Stimulated activated CD8-positive, alpha-beta memory T cell treated with anti-CD3 and anti-CD28 coated beads, Interleukin-4, amount 100 ng/mL, for 24 hours (primary cell): ENCODE measurements at regions not wholly inside any gene's neighbourhood (a gene's known extent, or its start where the extent isn't known, plus 50 kb on each side); places are given as distances from the start of the nearest gene placed in this dataset.

ENCODE experiments used
- DNase-seq: peaks from one replicate; pipeline ENCODE4 v3.0.0-alpha.2; 2020; ENCODE audit warnings: low read depth

DNA sequence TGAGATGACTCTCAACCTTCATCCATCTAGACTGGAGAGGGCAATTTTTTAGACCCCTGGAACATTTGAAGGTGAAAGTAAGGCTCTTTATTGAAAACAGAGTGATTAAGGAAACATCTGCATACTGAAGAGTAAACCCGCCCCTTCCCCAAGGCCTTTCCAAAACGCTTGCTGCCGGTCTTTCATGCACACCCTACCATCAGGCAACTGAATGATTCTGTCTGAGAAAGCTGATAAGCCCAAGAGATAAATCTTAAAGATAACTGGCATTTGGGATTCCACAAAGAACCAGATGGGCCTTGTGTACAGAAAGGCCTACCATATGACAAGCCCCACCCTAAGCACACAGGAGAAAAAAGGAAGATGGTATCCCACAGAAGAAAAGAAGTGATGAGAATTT is 54.4 kb upstream of the PIK3R1 start:
- DNase-seq: no peak

DNA sequence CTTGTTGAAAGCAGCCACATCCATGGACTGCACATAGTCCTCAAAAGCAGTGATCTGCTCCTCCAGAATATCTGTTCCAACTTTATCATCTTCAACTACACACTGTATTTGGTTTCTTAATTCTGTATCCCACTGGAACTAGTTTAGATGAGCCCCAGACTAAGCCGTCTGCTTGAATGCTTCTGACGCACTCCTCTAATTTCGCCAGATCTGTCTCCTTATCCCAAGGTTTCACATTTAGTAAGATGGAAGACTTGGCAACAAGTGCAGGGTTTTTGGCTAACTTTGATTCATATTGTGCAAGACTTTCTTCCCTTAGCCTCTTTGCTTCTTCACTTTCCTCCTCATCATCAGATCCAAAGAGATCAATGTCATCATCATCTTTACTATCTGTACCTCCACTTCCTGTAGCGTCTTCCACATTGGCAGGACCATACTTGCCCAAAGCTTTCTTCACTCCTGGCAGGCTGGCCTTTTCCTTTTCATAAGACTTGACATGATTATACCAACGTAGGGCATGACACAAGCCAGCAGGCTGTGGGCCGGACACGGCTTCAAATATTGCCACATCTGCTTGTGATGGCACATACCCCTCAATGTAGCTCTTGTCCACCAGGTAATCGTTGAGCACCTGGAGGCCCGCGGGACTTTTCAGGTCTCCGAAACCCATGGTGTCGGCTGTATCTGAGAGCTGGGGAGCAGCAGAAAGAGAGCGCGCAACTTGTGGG is 56.2 kb upstream of the PIK3R1 start:
- DNase-seq: no peak

DNA sequence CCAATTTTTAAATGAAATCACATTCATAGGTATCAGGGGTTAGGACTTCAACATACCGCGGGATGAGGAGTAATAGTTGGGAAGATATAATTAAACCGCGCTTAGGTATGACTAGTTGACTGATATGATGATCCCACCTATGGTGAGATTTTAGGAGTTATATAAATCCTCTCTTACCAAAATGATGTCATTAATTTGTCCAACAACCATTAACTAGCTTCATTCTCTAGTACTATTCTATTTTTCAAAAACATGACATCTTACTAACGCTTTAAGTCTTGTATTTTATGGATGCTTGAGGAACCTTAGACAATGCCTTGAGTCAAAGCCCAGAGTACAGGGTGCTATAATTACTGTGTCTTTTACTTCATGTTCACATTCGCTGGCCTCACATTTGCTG is 59.6 kb upstream of the PIK3R1 start:
- no peak for DNase-seq

DNA sequence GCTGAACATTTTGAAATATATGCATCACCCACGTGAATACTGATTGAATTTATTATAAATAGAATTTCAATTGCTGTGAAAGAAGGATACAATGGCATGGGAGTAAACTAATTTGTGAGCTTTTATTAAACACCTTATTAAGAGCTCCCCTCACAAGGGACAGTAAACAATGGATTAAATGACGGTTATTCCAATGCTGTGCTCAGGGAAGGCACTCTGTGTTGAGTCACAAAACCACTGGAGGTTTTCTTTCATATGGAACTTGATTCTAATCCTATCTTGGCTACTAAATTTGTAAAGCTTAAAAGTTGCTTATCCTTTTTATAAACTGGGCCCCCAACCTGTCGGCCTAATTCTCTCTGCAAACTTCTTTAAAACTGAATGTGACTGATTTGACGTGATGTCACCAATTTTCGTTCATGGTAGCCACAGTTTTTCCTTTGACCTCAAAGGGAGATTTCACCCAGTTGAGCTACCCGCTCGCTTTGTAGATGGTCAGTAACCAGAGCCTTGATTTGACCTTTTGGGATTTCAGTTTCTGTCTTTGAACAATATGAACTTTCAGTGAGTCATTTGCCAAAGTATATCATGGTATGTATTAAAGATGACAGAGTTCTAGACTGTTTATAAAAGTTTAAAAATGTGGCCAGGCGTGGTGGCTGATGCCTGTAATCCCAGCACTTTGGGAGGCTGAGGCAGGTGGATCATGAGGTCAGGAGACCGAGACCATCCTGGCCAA is 61.3 kb upstream of the PIK3R1 start:
- no peak for DNase-seq

DNA sequence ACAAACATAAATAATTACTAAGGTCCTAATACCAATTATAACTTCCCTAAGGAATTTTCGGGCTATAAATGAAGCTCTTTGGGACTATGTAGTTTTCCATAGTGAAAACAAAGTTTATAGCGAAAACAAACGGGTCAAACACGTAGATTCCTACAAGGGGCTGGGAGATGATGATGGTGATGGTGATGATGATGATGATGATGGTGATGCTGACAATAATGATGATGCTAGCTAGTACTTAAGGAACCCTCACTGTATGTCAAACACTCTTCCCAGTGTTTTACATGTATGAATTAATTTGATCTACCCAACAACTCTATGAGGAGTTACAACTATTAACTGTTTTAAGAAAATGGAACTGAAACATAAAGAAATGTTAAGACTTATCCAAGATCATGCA is 63.7 kb upstream of the PIK3R1 start:
- DNase-seq: no peak

DNA sequence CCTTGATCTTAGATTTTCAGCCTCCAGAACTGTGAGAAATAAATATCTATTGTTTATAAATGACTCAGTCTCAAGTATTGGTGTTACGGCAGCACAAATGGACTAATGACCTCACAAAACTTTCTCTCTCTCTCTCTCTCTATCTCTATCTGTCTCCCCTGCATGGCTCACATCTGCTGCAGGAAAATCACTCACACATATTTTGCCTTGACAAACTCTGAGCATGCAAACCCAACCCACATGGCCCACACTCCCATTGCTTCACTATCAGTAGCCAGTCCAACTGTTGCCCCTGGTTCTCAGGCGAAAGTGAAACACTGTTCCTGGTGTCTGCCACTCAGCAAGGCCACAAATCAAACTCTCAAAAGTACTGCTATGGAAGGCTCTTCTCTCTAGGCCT is 66.4 kb upstream of the PIK3R1 start:
- no peak for DNase-seq

DNA sequence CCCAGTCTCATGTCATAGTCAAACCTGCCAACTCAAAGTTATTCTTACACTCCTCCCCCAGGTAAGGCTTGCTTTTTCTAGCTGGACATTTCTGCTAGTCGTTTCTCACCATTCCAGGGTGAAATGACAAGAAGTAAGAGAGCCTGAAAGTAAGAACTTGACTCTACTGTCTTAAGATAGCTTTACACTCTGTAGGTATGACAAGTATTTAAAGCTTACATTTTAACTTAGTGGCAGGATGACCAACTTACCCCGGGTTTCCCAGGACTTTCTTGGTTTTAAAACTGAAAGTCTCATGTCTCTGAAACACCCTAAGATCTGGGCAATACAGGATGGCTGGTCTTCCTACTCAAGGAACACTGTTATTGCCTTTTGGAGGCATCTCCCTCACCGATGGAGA is 67.5 kb upstream of the PIK3R1 start:
- DNase-seq: no peak

DNA sequence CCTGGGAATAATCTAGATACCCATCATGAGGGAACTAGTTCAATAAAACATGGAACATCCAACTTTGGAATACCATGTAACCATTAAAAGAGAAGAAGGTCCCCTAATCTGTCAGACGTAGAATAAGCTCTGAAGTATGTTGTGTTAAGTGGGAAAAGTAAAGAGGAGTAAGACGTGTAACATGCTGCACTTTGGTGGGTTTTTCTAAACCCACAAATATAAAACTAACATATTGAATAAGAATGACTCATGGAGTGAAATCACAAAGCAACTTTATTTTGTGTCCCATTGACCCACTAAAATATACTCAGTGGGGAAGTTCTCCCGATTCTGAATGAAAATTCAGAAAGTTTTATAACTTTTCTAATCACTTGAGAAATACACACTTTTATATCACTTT is 67.9 kb upstream of the PIK3R1 start:
- no peak for DNase-seq

DNA sequence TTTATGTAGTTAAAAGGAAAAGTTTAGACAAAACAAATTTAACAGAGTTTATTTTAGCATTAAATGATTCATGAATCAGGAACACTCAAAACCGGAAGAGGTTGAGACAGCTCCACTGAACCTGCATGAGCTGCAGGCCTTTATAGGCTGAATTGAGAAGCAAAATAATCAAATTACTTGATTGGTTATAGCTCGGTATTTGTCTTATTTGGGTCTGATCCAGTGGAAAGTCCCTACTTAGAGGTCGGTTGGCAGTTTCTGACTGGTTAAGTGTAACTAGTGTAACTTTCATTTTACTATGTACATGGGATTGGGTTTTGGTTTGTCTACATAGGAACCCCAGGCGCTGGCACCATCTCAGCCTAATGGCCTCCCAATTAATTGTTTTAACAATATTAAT is 74.1 kb upstream of the PIK3R1 start:
- no peak for DNase-seq

DNA sequence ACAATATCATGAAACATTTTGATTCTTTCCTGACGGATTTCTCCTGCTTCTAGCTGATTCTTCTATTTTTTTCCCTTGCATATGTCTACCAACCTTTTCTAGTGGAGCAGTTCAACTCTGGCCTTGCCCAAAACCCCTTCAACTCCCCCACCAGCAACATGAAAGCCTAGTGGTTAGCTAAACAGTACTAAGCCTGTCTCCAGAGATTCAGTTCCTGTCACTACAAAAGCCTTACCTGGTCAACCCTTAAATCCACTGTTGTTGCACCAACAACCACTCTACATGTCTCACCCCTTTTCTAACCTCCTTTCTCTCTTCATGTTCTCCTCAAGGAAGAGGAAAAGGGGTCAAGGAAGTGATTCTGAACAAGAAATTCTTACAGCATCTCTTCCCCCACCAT is 74.8 kb upstream of the PIK3R1 start:
- DNase-seq: no peak

DNA sequence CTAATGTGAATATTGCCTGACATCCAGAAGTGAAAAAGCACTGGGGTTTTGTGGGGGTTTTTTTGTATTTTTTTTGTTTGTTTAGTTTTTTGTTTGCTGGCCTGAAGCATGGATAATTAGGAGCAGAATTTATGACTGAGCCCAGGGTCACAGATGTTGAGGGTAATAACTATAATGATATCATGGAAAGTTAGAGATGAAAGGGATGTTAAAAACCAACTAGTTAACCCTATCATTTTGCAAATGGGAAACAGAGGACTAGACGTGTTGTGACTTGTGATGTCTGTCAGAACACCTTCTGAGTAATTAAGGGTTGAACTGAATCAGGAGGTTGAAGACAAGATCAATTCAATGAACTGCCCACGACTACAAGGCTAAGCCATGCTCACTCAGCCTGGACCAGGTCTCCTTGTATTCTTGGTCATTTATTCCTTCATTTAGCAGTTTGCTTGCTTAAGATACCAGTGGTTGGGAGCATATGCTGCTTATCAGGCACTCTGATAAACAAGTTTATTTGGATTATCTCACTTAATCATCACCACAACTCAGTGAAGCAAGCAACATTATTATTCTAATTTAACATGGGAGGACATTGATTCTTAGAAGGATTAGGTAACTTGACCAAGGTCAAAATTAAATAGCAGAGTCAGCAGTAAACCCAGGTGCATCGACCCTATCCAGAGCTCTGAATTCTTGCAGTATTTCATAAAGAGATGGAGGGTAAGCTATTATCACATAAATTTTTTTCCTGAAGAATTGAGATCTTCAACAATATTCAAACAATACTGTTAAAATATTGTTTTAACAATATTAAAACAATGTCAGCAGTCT is 75.7 kb upstream of the PIK3R1 start:
- DNase-seq: no peak

DNA sequence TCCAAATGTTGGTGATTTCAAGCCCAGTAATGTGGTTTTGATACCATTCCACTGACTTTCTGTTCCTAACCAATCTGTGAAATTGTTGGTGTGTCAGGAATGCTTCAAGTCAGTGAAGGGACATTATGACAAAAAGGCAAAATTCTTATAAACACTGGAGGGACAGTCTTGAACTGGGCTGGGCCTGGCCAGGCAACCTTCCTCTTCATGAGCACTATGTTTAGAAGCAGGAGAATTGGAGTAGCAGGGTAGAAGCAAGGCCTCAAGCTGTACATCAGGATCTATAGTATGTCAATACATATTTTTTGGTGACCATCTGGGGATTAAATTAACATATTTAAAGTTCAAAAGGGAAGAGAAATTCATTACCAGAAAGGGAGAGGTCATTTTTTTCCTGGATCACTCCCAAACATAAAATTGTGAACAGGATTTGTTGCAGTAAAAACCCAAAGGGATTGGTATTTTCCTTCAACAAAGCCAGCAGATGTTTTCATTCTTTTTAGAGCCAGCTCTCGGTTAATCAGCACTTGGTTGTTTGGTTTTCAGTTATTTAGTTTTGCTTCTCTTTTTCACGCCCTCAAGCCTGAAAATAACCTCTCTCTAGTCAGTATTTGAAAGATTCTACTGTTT is 77.9 kb upstream of the PIK3R1 start:
- no peak for DNase-seq

DNA sequence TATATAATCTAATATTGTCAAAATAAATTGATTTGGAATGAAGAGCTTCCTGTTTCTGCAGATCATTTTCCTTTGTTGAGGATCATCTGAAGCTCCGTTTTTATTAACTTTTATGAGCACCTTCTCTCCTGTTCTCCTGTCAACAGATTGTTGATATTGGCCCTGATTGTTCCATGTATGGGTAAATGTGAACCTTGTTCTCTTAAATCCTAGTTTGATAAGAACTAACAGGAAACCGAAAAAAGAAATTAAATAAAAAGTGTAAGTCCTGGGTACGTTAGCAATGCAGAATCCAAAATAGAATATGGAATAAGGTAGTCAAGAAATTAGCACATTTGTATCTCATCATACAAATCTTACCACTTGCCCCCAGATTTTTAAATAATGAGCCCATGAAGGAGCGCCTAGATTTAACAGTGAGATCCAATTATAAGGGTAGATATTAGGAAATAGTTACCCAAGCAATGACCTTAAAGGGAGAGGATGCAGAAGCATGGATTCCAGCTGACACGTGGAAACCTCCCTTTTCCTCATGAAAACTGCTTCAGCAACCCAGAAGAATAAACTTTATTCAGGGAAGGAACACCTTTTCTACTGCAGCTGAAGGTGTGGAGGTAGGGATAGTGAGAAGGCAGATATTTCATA is 80.8 kb upstream of the PIK3R1 start:
- no peak for DNase-seq

DNA sequence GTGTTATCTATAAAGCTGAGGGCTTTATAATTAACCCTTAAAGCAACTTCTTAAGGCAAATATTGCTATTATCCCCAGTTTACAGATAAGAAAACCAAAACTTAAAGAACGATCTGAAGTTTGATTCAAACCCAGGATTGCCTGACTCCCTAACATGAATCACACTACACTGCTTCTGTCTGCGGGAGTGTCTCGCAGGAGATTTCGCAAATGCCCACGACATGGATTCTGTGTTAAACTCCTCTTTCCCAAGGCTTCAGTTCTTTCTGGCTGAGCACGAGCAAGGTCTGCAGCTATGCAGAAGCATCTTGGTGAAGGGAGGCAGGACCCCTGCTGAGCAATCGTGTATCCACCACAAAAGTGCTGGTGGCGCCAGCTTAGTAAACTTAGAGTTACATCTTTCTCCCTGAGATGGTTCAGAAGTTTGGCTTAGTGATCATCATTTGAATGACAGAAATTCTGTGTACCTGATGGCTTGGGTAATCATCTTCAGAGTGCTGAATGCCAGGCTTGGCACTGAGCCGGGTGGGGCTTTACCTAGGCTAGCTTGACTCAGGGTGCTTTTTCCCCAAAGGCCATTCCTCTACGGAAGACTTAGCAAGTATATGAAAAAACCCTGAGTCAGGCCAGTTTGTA is 81.4 kb upstream of the PIK3R1 start:
- DNase-seq: no peak

DNA sequence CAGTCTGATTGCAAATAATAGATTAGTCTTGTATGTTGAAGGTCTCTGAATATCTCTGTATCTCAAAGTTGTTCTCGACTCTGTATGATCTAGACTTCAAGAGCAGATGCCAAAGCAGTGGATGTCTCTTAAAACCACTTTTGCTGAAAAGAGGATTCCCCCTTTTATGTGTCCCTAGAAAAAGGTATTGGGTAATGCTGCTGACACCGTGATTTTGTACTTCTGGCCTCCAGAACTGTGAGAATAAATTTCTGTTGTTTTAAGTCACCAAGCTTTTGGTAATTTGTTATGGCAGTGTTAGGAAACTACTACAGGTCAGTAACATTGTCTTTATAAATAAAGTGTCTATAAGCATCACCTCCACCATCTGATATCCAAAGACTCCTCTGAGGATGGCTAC is 85.3 kb upstream of the PIK3R1 start:
- no peak for DNase-seq

DNA sequence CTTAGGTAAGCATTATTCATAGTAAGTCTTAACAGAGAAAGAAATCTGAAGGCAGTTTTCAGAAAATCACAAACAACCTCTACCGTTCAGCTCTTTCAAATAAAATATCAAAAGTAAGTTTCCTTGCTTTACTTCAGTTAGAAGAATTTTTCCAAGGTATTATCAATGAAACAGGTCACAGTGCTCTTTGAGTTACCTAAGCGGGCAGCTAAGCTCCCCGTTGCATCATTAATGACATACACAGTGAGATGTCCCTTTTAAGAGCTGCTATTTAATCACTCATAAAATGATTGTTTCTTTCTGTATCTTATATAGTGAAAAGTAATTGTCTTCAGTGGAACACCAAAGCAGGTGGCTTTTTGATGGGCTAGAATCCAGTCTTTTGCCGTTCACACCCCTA is 86.2 kb upstream of the PIK3R1 start:
- DNase-seq: no peak

DNA sequence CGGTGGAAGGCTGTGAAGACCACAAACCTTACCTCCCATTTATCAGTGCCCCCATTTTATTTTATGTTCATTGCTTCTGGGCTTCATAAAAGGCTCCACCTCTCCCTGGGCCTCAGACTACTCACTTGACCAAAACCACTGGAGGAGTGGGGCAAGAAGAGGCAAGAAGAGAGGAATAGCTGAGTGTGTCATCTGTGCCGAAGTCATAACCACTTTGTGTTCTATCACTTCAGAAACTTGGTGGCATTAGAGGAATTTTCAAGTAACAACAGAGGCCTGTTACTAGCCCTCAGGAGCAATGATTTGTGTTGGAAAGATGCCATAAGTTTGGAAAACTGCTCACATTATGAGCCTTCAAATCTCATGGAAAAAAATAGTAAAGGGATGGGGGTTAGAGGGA is 88.7 kb upstream of the PIK3R1 start:
- DNase-seq: no peak

DNA sequence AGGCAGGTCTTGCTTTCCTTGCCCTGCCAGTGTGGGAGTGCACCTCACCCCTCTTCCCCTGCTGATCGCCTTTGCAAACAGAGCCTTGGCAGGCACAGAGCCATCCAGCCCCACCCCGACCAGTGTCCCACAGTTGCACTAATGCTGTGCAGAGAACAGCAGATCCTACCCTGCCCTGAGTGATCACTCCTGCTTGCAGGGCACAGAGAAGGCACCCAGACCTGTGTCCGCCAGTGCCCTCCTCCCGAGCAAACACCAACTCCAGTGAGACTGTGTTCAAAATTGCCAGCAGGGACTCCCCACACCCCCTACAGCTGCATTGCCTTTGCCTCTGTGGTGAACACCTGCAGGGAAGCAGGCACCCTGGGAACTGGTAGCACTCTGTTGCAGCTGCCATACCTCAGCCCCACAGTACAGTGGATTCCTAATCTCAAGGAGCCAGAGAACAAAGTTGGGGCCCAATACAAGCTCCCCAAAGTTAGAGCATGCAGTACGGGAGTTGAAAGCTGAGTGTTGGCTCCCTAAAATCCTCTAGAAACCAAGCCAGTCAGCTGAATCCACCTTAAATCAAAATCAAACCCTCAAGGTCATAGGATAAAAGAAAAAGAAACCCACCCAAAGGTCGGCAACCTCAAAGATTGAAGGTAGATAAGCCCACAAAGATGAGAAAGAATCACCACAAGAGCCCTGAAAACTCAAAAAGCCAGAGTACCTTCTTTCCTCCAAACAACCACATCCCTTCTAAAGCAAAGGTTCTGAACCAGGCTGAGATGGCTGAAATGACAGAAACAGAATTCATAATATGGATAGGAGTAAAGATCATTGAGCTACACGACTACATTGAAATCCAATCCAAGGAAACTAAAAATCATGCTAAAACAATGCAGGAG is 92.9 kb upstream of the PIK3R1 start:
- no peak for DNase-seq

DNA sequence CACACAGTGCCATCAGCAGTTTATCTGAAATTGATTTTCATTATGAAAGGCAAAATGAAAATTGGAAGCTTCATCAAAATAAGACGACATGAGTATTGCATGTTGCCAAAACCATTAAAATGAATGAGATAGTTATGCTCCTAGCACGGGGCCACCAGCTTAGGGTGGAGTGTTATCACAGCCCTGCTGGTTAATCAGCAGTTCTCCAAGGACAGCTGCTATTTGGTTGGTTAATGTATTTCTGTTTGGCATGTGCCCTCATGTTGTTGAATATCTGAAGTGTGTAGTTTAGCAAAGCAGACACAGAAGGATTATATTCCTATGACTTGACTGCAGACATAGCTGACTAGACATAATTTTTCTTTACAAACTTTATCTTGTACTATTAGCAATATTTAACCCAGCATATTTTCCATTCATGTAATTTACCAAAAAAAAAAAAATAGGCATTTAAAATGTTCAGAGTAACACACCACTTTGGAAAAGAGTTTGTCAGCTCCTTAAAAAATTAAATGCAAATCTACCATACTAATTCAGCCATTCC is 98.6 kb upstream of the PIK3R1 start:
- DNase-seq: no peak

DNA sequence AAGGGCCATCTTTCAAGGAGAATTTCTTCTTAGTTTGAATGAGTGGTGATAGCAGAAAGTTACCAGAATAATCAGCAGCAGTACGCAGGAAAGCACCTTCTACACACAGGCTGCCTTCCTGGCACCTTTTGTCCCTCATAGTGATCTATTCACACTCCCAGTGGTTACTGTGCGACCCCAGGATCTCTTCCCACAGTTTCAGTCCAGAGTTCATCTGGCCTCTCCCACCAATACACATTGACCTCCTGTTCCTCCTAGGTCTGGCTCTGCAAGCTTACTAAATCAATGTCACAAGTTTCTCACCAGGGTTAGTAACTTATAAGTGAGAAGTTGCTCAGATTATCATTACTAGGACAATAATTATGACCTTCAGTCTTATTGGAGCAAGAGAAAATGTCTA is 99.1 kb upstream of the PIK3R1 start:
- no peak for DNase-seq
